ENCODE measurements at regions not wholly inside any gene's neighbourhood (a gene's known extent, or its start where the extent isn't known, plus 50 kb on each side); places are given as distances from the start of the nearest gene placed in this dataset.
"Not testable (repeated sequence)": the region's sequence is repeated elsewhere in the genome, so short reads cannot be mapped to it uniquely, and the experiment has no call there.

GRCh38 chr2:101610750-101611315, 86.7 kb upstream of the MAP4K4 start:
- DNase-seq (ENCODE audit: low read depth), result no peak

DNA sequence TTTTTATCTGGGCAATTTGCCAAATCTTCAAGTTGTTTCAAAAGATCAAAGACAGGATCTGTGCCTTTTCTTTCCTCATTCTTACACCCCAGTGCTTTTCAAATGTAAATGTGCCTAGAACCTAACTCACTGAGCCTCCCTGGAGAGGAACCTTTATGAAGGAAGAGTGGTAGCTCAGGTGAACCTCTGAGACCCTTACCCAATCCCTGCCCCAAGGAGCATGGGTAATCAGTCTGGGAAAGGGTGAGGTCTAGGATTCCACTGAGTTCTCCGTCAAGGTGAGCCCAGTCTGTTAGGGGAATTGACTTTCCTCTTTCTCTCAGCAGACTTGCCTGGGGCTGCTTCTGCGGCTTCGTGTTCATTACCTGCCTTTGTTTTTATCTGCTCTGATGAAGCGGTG, 88.1 kb upstream of the MAP4K4 start:
- DNase-seq (ENCODE audit: low read depth), result no peak

DNA sequence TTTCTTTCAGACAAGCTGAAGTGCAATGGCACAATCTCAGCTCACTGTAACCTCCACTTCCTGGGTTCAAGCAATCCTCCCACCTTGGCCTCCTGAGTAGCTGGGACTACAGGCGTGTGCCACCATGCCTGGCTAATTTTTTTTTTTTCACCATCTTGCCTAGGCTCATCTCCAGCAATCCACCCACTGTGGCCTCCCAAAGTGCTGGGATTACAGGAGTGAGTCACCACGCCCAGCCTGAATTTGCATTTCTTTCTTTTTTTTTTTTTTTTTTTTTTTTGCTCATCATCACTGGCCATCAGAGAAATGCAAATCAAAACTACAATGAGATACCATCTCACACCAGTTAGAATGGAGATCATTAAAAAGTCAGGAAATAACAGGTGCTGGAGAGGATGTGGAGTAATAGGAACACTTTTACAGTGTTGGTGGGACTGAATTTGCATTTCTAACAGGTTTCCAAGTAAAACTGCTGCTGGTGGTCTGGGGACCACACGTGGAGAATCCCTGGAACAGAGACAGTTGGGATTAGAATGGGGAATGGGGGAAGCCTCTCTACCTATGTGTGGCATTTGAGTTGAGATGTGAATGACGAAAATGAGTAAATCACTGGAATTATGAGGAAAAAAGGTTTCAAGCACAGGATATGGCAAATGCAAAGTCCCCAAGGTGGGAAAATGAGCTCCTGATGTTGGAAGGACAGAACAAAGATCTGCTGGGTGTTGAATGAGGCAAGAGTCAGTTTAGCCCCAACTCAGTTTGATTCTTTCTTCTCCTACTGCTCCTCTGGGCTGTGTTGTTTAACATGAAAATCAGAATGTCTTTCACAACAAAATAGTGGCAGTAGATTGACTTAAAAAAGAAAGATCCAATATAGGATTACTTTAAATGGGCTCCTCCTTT, 88.8 kb upstream of the MAP4K4 start:
- DNase-seq (ENCODE audit: low read depth), result peak; percentile 63

- DNase-seq (ENCODE audit: low read depth), result no peak
Measured at GRCh38 chr2:101597347-101597944, 100.1 kb upstream of the MAP4K4 start.

- peak; percentile 45 for DNase-seq (ENCODE audit: low read depth)
Measured at GRCh38 chr2:101596333-101596732, 101.2 kb upstream of the MAP4K4 start.

GRCh38 chr2:101587251-101587650, 110.3 kb upstream of the MAP4K4 start:
- no peak for DNase-seq (ENCODE audit: low read depth)

- DNase-seq (ENCODE audit: low read depth), result no peak
Measured at GRCh38 chr2:101583861-101584260, 108.9 kb upstream of the RFX8 start.

DNA sequence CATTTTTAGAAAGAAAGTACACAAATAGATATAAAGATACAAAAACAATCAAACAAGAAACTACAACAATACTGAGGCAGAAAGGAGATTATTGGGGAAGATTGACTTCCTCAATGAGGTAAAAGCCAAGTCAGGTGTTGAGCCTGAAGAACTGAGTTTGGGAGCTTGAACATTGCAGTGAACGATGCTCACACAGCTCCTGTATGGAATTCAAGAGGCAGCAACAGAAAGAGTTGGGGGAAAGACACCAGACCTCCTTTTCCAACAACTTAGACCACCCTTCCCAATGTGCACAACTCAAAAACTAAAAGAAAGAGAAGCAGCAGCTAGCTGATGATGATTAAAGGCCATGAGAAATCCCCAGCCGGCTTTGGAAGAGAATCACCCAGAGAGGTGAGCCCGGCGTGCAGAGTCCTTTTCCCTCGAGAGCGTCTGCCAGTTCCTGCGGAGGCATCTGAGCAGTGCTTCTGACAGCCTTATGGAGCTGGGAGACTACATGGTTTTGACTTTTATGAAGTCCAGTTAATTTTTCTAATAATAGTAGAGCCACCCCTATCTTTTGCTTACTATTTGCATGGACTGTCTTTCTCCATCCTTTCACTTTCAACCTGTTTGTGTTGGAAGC, 106.9 kb upstream of the RFX8 start:
- no peak for DNase-seq (ENCODE audit: low read depth)

DNA sequence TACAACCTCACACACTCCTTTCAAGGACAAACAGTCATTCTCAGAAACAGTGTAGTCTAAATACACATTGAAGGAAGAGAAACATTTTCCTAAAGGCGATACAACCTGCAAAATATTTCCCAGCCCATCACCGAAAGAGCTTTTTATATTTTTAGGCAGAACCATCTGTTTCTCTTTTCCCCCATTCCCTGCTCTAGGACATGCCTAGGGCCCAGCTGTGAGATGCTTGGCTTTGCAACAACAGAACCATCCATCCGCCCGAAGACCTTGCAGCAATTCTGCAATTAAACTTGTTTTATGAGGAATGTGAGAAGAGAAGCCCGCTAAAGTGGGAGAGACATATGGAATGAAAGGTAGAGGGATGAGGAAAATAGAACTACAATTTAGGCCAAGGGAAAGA, 105.6 kb upstream of the RFX8 start:
- no peak for DNase-seq (ENCODE audit: low read depth)

GRCh38 chr2:101578671-101579070, 103.8 kb upstream of the RFX8 start:
- no peak for DNase-seq (ENCODE audit: low read depth)

DNA sequence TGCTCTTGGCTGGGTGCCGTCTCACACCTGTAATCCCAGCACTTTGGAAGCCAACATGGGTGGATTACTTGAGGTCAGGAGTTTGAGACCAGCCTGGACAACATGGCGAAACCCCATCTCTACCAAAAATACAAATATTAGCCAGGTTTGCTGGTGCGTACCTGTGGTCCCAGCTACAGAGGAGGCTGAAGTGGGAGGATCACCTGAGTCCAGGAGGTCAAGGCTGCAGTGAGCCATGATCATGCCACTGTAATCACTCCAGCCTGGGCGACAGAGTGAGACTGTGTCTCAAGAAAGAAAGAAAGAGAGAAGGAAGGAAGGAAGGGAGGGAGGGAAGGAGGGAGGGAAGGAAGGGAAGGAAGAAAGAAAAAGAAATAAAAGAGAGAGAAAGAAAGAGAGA, 103.2 kb upstream of the RFX8 start:
- not testable (repeated sequence) for DNase-seq (ENCODE audit: low read depth)

GRCh38 chr2:101577173-101577572, 102.3 kb upstream of the RFX8 start:
- DNase-seq (ENCODE audit: low read depth), result no peak

- peak; percentile 44 for DNase-seq (ENCODE audit: low read depth)
Measured at GRCh38 chr2:101574622-101575021, 99.7 kb upstream of the RFX8 start.

GRCh38 chr2:101571951-101572350, 97.0 kb upstream of the RFX8 start:
- DNase-seq (ENCODE audit: low read depth), result no peak

DNA sequence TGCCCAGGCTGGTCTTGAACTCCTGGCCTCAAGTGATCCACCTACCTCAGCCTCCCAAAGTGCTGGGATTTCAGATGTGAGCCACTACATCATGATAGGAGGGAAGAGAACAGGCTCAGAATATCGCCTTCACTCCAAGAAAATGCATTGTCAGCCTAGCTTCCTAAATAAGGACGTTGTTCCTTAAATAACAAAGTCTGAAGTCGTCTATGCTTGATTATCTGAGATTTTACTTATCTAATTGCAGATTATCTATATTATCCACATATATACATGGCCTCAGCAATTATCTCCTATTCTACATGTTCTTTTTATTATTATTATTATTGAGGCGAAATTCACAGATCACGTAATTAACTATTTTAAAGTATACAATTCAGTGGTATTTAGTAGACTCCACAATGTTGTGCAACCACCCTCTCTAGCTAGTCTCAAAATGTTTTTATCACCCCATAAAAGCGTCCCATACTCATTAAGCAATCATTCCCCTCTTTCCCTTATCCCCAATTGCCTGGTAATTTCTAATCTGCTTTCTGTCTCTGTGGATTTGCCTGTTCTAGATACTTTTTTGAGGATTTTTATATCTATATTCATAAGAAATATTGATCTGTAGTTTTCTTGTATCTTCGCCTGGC, 95.1 kb upstream of the RFX8 start:
- DNase-seq (ENCODE audit: low read depth), result no peak

GRCh38 chr2:101568969-101569368, 94.1 kb upstream of the RFX8 start:
- DNase-seq (ENCODE audit: low read depth), result no peak

DNA sequence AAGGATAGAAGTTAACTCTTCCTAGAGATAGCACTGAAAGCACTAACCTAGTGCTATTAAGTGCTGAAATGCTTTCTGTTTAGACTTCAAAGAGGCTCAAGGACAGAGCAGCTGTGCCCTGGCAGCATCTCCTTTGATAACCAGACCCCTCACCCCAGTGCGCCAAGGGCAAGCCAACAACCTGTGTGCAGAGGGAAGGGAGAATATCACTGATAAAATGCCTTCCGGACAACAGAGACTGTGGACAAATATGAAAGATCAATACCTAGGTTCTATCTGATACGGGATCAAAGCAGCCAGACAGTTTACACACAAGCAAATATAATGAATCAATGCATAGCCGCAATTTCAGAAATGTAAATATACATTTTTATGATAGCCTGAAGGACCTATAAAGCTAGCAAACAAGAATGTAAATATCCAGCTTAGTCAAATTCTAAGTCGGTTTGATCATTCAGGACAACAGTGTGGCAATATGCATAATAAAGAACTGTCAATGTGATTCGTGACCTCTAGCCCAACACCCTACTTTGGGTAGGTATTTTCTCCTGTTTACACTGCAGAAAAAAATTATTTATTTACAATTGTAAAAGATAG, 91.8 kb upstream of the RFX8 start:
- DNase-seq (ENCODE audit: low read depth), result no peak

DNA sequence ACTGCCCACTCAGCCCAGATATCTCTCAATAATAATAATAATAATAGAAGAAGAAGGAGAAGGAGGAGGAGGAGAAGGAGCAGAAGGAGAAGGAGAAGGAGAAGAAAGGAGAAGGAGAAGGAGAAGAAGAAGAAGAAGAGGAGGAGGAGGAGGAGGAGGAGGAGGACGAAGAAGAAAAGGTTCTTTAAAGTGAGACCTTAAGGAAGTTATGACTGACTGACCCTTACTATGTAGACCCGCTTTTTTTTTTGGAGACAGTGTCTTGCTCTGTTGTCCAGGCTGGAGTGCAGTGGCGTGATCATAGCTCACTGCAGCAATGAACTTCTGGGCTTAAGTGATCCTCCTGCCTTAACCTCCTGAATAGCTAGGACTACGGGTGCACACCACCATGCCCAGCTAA, 88.9 kb upstream of the RFX8 start:
- no peak for DNase-seq (ENCODE audit: low read depth)

GRCh38 chr2:101560780-101561315, 85.9 kb upstream of the RFX8 start:
- peak; percentile 17 for DNase-seq (ENCODE audit: low read depth)

DNA sequence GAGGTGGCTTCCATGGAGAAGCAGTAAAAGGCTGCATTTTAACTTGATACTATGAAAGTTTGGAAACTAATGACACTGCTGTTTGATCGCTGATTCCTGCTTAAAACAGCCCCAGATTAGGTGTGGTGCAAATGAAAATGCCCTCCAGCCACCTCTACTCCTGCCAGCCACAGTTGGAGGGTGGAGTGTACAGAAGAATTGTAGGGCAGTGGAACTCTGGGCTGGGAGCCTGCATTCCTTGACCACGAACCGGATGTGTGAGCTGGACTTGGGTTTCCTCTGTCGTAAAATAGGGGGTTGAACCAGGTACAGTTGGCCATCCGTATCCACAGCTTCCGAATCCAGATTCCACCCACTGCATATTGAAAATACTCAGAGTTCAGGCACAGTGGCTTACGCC, 84.6 kb upstream of the RFX8 start:
- peak; percentile 83 for DNase-seq (ENCODE audit: low read depth)
